Stimulated activated naive B cell treated with anti-CD40 and anti-IgM and Interleukin-4, amounts not matched to agents 10 μg/mL and 1 μg/mL and 100 μg/mL, for 72 hours (primary cell): ENCODE measurements at regions not wholly inside any gene's neighbourhood (a gene's known extent, or its start where the extent isn't known, plus 50 kb on each side); places are given as distances from the start of the nearest gene placed in this dataset.

ENCODE experiments used
- ATAC-seq, 2 donors: fragments of 150-1000 bp; cut with Tn5 transposase; replicated peaks; 2 replicates each; pipeline ENCODE4 v1.10.0; 2021; ENCODE audit warnings: moderate library complexity in 1 of 2
- DNase-seq: peaks from one replicate; pipeline ENCODE4 v3.0.0; 2021
- H3K27ac Mint-ChIP-seq: one replicate; pipeline ENCODE4 v1.8.0; 2022; ENCODE audit warnings: mild to moderate bottlenecking, mixed read lengths
- H3K27me3 Mint-ChIP-seq, 2 donors: one replicate each; pipeline ENCODE4 v1.8.0; 2022; ENCODE audit warnings: mixed read lengths in 2 of 2
- H3K36me3 Mint-ChIP-seq, 2 donors: one replicate each; pipeline ENCODE4 v1.8.0; 2022; ENCODE audit warnings: mixed read lengths in 2 of 2, mild to moderate bottlenecking in 1 of 2
- H3K4me1 Mint-ChIP-seq, 2 donors: one replicate each; pipeline ENCODE4 v1.8.0; 2022; ENCODE audit warnings: mixed read lengths in 2 of 2, mild to moderate bottlenecking in 1 of 2
- H3K4me3 Mint-ChIP-seq, 2 donors: one replicate each; pipeline ENCODE4 v1.8.0; 2022; ENCODE audit warnings: mild to moderate bottlenecking in 2 of 2, mixed read lengths in 2 of 2, moderate library complexity in 1 of 2
- H3K9me3 Mint-ChIP-seq, 2 donors: one replicate each; pipeline ENCODE4 v1.8.0; 2022; ENCODE audit warnings: mixed read lengths in 2 of 2, mild to moderate bottlenecking in 1 of 2

DNA sequence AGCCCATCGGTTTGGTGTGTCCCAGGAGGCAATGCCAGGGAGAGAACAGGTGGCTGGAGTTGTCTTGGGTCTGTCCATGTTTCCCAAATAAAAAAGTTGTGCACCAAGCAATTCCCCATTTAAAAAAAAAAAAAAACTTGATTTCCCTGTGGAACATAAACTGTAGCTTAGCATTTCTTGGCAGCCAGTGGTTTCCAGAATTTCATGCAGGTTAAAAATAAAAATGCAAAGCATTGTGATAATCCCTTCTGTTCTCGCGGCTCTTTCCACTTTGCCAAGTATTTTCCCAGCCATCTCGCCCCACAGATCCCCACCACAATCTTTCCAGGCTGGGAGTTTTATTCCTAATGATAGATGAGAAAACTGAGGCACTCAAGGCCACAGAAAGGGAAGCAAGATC is 51.4 kb upstream of the MSX1 start:
- Mint-ChIP-seq H3K4me1 (no peaks in the 10 kb centered on the region), H3K9me3 (peaks cover 6 to 9% of the 10 kb centered on the region in 2 donors), H3K27me3 (peaks cover 7 to 20% of the 10 kb centered on the region in 2 donors), H3K4me3 (no peak overlapping the region), H3K27ac (no peak overlapping the region), H3K36me3 (peaks cover 0 to 5% of the 10 kb centered on the region in 2 donors)
- no peak for ATAC-seq
- DNase-seq: no peak

DNA sequence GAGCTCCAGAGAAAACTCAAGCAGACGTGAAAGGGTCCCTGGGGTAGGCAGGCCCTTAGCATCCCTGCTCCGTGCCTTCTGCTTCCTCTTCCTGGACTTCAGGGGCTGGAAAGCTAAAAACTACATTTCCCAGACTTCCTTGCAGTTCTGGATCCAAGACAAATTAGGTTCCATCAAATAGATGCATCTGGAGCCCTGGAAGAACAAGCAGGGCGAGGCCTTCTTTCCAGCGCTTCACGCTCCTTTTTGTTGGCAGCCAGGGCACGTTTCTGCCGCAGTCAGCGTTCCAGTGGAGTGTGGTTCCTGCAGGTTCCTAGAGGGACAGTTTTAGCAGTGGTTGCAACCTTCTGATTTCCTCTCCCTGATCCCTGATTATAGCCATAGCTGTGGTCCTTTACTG is 53.6 kb upstream of the MSX1 start:
- Mint-ChIP-seq H3K4me1 (no peaks in the 10 kb centered on the region), H3K9me3 (peaks cover 0 to 3% of the 10 kb centered on the region in 2 donors), H3K36me3 (peaks cover 2 to 5% of the 10 kb centered on the region in 2 donors), H3K27ac (no peak overlapping the region), H3K27me3 (peaks cover 3 to 10% of the 10 kb centered on the region in 2 donors), H3K4me3 (no peak overlapping the region)
- no peak for DNase-seq
- ATAC-seq: no peak

DNA sequence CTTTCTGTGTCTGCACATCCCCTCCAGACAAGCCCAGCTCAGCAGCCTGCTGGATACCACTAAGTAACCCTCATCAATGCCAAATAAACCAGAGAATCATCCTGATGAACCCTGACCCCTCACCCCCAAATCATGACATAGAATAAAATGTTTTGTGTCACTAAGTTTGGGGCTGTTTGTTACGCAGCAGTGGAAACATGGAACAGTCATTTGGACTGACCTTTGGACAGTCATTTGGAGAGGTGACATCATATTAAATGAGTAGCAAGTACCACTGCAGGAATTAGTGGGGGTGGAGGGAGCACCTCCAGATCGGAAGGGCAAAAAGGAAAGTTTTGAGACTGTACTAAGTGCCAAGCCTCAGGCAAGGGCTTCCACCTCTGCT is 55.6 kb upstream of the MSX1 start:
- Mint-ChIP-seq H3K36me3 (peaks cover 2 to 5% of the 10 kb centered on the region in 2 donors), H3K4me3 (no peak overlapping the region), H3K4me1 (no peaks in the 10 kb centered on the region), H3K27ac (no peak overlapping the region), H3K9me3 (peaks cover 0 to 3% of the 10 kb centered on the region in 2 donors), H3K27me3 (peaks cover 8 to 13% of the 10 kb centered on the region in 2 donors)
- DNase-seq: no peak
- no peak for ATAC-seq

DNA sequence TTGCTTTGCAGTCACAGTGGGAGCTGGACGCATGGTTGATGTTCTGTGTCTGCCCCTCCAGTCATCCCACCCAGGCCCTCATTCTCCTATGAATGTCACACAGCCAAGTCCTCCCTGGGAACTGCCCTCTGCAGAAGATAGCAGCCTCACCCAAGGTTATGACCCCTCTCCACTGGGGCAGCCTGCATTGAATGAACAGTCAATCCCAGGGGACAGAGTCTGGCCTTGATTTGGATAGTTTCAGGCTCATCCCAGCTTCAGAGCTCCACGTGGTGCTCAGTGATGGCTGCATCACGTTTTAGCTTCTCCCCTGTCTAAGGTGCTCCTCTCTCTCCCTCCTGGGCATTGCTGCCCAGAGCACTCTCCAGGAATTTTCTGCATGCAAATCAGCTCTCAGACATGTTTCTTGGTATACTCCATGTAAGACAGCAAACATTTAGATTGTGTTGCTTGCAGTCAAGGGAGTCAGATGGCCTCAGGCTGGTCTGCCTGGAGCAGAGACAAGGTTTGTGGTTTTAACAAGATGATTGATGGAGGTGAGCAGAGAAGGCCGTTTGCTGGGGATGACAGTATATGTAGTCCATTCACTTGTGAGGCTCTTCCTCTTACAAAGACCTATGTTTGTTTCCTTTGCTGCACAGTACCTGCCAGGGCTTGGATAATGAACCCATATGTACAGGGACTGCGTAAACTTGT is 56.1 kb upstream of the MSX1 start:
- H3K27ac Mint-ChIP-seq: no peak overlapping the region
- peaks cover 2% of the 10 kb centered on the region in 2 donors for H3K36me3 Mint-ChIP-seq
- no peak overlapping the region for H3K4me3 Mint-ChIP-seq
- H3K27me3 Mint-ChIP-seq: peaks cover 12 to 18% of the 10 kb centered on the region in 2 donors
- H3K9me3 Mint-ChIP-seq: peaks cover 0 to 1% of the 10 kb centered on the region in 2 donors
- no peaks in the 10 kb centered on the region for H3K4me1 Mint-ChIP-seq
- DNase-seq (no peak), ATAC-seq (no peak)

DNA sequence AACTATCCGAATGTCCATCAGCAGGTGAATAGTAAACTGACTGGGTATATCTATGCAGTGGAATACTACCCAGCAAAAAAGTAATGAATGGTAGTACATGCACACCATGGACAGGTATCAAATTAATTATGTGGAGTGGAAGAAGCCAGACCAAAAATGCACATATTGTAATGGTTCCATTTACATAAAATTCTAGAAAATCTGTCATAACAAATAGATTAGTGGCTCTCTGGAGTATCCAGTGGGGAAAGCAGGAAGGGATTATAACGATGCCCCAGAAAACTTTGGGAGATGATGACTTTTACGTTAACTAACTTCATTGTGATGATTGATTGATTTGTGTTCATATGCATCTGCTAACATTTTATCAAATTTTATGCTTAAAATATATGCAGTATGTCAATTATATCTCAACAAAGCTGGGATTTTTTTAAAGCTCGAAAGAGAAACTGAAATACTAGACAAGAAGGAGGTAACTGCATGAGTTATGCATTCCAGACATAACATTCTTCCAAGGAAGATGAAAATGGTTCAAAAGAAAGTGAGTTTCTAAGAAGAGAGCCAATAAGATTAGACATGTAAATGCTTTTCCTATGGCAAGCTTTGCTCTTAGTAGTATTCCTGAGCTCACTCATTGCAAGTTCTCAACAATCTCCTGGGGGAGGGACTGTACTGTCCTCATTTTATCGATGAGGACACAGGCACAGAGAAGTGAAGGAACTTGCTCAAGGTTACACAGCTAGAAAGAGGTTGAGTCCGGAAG is 58.6 kb upstream of the MSX1 start:
- Mint-ChIP-seq H3K4me1 (no peaks in the 10 kb centered on the region), H3K36me3 (peaks cover 0 to 2% of the 10 kb centered on the region in 2 donors), H3K27ac (no peak overlapping the region), H3K4me3 (no peak overlapping the region), H3K27me3 (peaks cover 28 to 29% of the 10 kb centered on the region in 2 donors), H3K9me3 (peaks cover 0 to 2% of the 10 kb centered on the region in 2 donors)
- ATAC-seq: no peak
- DNase-seq: no peak

DNA sequence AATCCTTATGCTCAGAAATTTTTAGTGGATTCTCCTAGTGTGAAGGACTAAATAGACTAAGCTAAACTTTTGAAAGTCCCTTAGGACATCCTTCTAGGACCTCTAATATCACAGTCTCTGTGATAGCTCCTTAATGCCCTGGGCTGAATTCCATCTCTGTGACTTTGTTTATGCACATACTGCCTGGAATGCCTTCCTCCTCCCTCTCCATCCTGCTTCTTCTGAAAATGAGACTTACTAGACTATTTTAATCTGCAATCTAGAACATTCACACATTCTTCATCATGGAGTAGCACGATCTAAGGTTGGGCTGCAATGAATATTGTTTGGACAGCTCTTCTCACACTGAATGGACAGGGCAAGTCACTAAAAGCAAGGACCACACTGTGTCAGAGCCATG is 65.0 kb upstream of the MSX1 start:
- Mint-ChIP-seq H3K27ac (no peak overlapping the region), H3K4me3 (no peak overlapping the region), H3K4me1 (peaks cover 6 to 7% of the 10 kb centered on the region in 2 donors), H3K36me3 (peaks cover 8 to 17% of the 10 kb centered on the region in 2 donors), H3K9me3 (peaks cover 14 to 17% of the 10 kb centered on the region in 2 donors), H3K27me3 (peaks cover 35 to 39% of the 10 kb centered on the region in 2 donors)
- ATAC-seq: no peak
- DNase-seq: no peak

DNA sequence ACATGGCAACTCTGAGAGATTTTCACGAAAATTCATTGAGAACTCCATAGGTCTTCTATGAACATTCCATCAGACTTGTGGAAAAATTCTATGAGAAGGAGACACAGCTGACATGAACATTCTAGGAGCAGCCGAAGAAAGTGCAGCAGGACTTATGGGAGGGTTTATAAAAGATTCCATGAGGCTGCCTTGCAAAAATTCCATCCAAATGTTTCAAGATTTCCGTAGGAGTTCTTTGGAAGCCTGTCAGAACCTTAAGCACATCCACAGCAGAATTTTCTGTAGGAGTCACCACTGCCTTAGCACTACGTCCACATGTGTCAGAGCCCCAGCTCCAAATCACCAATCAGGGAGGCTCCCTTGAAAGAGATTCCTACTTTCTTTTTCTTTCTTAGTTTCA is 67.0 kb upstream of the MSX1 start:
- no peak overlapping the region for H3K27ac Mint-ChIP-seq
- peaks cover 11 to 15% of the 10 kb centered on the region in 2 donors for H3K4me1 Mint-ChIP-seq
- no peak for DNase-seq
- peaks cover 26 to 27% of the 10 kb centered on the region in 2 donors for H3K9me3 Mint-ChIP-seq
- H3K36me3 Mint-ChIP-seq: peaks cover 15 to 28% of the 10 kb centered on the region in 2 donors
- ATAC-seq: no peak
- H3K27me3 Mint-ChIP-seq: peaks cover 23 to 30% of the 10 kb centered on the region in 2 donors
- no peak overlapping the region for H3K4me3 Mint-ChIP-seq

DNA sequence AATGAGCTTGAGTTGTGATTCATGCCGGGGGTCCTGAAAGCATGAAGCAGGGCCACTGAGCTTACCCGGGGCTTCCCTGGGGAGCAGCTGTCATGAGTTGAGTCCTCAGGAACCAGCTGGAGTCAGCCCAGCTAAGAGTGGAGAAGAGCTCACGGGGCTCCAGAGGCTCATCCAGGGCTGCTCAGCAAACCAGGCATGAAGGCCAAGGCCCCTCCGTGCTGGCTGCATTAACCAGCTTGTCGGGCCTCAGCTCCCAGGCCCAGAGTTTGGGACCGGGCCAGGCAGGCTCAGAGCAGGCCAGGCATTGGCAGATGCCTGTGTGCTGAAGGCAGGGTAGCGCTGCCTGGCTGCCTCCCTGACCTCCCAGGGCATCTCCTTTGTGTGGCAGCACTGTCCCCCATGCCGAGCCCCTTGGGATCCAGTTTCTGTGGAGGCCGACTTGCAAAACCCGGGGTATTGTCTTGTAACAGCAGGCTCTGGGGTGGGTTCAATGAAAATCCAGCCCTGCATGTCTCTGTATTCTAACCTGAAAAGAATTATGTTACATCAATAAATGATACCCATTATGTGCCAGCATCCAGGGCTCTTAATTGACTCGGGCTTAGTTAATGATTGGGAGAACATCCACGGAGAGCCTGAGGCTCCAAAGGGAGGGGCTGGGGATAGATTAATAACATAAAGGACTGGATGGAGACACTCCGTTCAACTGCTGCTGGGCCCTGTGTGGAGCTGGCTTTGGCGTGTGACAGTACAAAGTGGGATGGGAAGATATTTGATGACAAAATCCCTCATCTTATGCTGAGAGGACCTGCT is 68.0 kb upstream of the MSX1 start:
- peaks cover 27% of the 10 kb centered on the region in 2 donors for H3K9me3 Mint-ChIP-seq
- ATAC-seq: no peak
- no peak overlapping the region for H3K27ac Mint-ChIP-seq
- no peak overlapping the region for H3K4me3 Mint-ChIP-seq
- peaks cover 11 to 16% of the 10 kb centered on the region in 2 donors for H3K4me1 Mint-ChIP-seq
- DNase-seq: no peak
- H3K36me3 Mint-ChIP-seq: peaks cover 15 to 28% of the 10 kb centered on the region in 2 donors
- peaks cover 20 to 24% of the 10 kb centered on the region in 2 donors for H3K27me3 Mint-ChIP-seq

DNA sequence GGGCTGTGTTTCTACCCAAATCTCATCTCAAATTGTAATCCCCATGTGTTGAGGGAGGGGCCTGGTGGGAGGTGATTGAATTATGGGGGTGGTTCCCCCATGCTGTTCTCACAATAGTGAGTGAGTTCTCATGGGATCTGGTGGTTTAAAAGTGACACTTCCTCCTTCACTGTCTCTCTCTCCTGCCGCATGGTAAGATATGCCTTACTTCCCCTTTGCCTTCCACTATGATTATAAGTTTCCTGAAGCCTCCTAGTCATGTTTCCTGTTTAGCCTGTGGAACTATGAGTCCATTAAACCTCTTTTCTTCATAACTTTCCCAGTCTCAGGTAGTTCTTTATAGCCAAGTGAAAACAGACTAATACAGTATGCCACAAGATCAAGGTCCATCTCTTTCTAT is 70.0 kb upstream of the MSX1 start:
- Mint-ChIP-seq H3K4me3 (peak overlapping the region in 1 of 2 donors; percentile 18), H3K9me3 (peaks cover 27 to 30% of the 10 kb centered on the region in 2 donors), H3K27ac (peak overlapping the region; percentile 72), H3K36me3 (peaks cover 15 to 28% of the 10 kb centered on the region in 2 donors), H3K27me3 (peaks cover 9 to 14% of the 10 kb centered on the region in 2 donors), H3K4me1 (peaks cover 11 to 16% of the 10 kb centered on the region in 2 donors)
- DNase-seq: no peak
- peak; percentile 69 to 86 for ATAC-seq

DNA sequence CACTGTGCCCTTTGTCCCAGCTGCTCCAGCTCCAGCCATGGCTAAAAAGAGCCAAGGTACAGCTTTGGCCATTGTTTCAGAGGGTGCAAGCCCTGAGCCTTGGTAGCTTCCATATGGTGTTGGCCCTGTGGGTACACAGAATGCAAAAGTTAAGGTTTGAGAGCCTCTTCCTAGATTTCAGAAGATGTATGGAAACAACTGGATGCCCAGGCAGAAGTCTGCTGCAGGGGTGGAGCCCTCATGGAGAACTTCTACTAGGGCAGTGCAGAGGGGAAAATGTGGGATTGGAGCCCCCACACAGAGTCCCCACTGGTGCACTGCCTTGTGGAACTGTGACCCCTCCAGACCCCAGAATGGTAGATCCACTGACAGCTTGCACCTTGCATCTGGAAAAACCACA is 70.9 kb upstream of the MSX1 start:
- peaks cover 11 to 16% of the 10 kb centered on the region in 2 donors for H3K4me1 Mint-ChIP-seq
- H3K27me3 Mint-ChIP-seq: peaks cover 7% of the 10 kb centered on the region in 2 donors
- no peak overlapping the region for H3K27ac Mint-ChIP-seq
- H3K36me3 Mint-ChIP-seq: peaks cover 15 to 27% of the 10 kb centered on the region in 2 donors
- H3K4me3 Mint-ChIP-seq: no peak overlapping the region
- H3K9me3 Mint-ChIP-seq: peaks cover 27 to 29% of the 10 kb centered on the region in 2 donors
- ATAC-seq (no peak), DNase-seq (no peak)

DNA sequence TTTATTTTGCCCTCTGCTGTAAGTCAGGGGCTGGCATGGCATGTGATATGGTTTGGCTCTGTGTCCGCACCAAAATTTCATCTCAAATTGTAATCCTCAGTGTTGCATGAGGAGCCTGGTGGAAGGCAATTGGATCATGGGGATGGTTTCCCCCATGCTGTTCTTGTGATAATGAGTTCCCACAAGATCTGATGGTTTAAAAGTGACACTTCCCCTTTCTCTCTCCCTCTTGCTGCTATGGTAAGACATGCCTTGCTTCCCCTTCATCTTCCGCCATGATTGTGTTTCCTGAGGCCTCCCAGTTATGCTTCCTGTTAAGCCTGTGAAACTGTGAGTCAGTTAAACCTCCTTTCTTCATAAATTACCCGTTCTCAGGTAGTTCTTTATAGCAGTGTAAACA is 72.0 kb upstream of the MSX1 start:
- H3K36me3 Mint-ChIP-seq: peaks cover 13 to 20% of the 10 kb centered on the region in 2 donors
- peaks cover 12 to 17% of the 10 kb centered on the region in 2 donors for H3K4me1 Mint-ChIP-seq
- ATAC-seq (peak; percentile 60 to 69), DNase-seq (peak; percentile 3)
- H3K27ac Mint-ChIP-seq: peak overlapping the region; percentile 47
- no peak overlapping the region for H3K4me3 Mint-ChIP-seq
- peaks cover 20 to 23% of the 10 kb centered on the region in 2 donors for H3K9me3 Mint-ChIP-seq
- no peaks in the 10 kb centered on the region for H3K27me3 Mint-ChIP-seq

DNA sequence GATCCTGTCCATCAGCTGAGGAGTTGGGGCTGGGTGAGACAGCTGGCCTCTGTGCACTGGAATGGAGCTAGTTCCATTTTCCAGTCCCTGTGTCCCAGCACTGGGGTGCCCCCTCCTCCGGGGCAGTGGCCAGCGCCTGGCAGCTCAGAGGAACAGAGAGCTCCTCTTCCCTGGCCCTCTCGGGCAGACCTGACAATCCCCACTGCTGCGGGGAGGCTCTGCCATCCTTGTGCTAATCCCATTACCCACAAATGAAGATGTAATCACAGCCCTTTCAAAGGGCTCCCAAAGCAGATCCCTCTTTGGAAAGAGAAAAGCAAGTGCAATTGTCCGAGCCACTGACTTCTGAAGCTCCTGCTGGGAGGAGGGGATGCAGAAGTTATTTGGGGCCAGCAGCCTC is 75.1 kb upstream of the MSX1 start:
- H3K36me3 Mint-ChIP-seq: peaks cover 7 to 10% of the 10 kb centered on the region in 2 donors
- no peak for ATAC-seq
- DNase-seq: no peak
- H3K9me3 Mint-ChIP-seq: peaks cover 12 to 14% of the 10 kb centered on the region in 2 donors
- no peak overlapping the region for H3K27ac Mint-ChIP-seq
- no peak overlapping the region for H3K4me3 Mint-ChIP-seq
- H3K27me3 Mint-ChIP-seq: no peaks in the 10 kb centered on the region
- peaks cover 11 to 12% of the 10 kb centered on the region in 2 donors for H3K4me1 Mint-ChIP-seq

DNA sequence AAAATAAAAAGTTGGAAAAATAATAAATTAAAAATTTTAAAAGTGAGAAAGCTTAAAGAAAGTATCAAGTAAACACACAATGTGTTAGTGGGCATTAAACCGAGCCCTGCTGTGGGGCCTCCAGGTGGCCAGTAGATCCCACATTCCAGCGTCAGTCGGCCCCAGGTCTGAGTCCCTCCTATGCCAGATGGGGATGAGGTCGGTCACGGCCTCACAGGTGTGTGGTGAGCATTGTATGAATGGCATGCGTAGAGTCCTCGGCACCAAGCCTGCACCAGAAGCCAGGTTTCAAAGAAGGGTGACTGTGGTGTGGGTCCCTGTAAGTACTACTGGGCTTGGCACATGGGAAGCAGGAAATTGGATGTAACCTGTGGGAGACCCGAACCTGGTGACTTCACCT is 75.6 kb upstream of the MSX1 start:
- Mint-ChIP-seq H3K36me3 (peaks cover 4 to 6% of the 10 kb centered on the region in 2 donors), H3K9me3 (peaks cover 8 to 10% of the 10 kb centered on the region in 2 donors), H3K4me3 (no peak overlapping the region), H3K27me3 (peaks cover 0 to 2% of the 10 kb centered on the region in 2 donors), H3K27ac (no peak overlapping the region), H3K4me1 (peaks cover 7 to 9% of the 10 kb centered on the region in 2 donors)
- DNase-seq: no peak
- ATAC-seq: no peak

DNA sequence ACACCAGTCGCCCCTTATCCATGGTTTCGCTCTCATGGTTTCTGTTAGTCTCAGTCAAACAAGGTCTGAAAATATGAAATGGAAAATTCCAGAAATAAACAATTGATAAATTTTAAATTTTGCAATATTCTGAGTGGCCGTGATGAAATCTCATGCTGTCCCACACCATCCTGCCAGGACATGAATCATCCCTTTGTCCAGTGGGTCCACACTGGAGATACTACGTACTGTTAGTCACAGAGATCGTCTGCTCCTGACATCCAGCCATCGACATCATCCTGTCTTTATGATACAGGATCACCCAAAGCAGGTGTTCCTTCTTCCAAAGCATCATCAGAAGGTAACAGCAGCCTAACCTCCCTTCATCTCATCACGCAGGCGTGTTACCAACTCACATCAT is 76.5 kb upstream of the MSX1 start:
- H3K4me1 Mint-ChIP-seq: peaks cover 7 to 9% of the 10 kb centered on the region in 2 donors
- peaks cover 7 to 10% of the 10 kb centered on the region in 2 donors for H3K9me3 Mint-ChIP-seq
- DNase-seq (no peak), ATAC-seq (no peak)
- no peak overlapping the region for H3K4me3 Mint-ChIP-seq
- H3K27ac Mint-ChIP-seq: no peak overlapping the region
- H3K27me3 Mint-ChIP-seq: peaks cover 4 to 7% of the 10 kb centered on the region in 2 donors
- peaks cover 4 to 5% of the 10 kb centered on the region in 2 donors for H3K36me3 Mint-ChIP-seq
